D721Med (cell line): ENCODE measurements at regions not wholly inside any gene's neighbourhood (a gene's known extent, or its start where the extent isn't known, plus 50 kb on each side); places are given as distances from the start of the nearest gene placed in this dataset.

Source experiments
- DNase-seq: peaks from one replicate; pipeline ENCODE4 v3.0.0; 2011; ENCODE audit warnings: low spot score; ENCODE audit not compliant: insufficient read length
- FAIRE-seq: peaks from 2 replicates; lab custom pipeline; 2011; peaks lifted over from hg19 to GRCh38; lab: Jason Lieb, UNC
- TF ChIP-seq, protein P1 (sequence below): IDR thresholded peaks from 2 replicates; pipeline ENCODE4 v1.5.1; 2012; ENCODE audit warnings: mild to moderate bottlenecking, control low read depth; ENCODE audit not compliant: insufficient read depth; ENCODE audit errors: missing control alignments

DNA sequence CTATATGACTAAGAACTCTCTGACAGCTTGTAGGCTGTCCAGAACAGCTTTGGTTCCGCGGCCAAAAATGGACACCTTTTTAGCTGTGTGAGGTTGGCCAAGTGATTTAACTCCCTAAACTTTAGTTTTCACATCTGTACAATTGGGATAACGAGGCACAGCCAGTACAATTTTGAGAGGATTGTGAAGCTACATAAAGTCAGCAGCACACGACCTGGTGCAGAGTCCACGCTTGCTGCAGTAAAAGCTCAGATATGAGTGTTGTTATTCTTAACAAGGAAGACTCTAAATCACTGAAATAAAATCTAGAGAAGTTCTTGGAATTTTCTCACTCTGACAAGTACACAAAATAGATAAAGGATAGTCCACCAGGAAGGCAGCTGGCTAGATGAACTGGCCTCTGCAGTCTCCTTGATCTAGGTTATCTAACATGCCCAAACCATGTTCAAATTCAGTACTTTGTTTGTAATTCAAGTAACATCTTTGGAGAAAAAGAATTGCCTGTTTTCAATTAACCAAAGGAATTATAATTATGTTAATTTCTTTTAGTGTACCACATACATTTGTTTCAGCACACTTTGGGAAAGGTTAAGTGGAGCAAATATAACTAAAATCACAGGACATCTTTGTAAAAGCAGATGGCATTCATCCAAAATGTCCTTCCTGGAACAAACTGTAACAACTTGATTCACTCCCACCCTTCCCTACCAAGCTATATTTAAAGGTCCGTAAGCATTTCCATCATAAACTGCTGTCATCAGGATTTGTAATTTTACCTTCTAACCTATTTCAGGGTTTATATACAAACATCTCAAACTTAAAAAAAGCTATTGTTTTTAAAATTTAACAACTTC lies 201.7 kb upstream of the STK17B start:
- DNase-seq, result no peak
- TF ChIP-seq, protein P1, sequence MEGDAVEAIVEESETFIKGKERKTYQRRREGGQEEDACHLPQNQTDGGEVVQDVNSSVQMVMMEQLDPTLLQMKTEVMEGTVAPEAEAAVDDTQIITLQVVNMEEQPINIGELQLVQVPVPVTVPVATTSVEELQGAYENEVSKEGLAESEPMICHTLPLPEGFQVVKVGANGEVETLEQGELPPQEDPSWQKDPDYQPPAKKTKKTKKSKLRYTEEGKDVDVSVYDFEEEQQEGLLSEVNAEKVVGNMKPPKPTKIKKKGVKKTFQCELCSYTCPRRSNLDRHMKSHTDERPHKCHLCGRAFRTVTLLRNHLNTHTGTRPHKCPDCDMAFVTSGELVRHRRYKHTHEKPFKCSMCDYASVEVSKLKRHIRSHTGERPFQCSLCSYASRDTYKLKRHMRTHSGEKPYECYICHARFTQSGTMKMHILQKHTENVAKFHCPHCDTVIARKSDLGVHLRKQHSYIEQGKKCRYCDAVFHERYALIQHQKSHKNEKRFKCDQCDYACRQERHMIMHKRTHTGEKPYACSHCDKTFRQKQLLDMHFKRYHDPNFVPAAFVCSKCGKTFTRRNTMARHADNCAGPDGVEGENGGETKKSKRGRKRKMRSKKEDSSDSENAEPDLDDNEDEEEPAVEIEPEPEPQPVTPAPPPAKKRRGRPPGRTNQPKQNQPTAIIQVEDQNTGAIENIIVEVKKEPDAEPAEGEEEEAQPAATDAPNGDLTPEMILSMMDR, result no peak
- FAIRE-seq, result no peak

DNA sequence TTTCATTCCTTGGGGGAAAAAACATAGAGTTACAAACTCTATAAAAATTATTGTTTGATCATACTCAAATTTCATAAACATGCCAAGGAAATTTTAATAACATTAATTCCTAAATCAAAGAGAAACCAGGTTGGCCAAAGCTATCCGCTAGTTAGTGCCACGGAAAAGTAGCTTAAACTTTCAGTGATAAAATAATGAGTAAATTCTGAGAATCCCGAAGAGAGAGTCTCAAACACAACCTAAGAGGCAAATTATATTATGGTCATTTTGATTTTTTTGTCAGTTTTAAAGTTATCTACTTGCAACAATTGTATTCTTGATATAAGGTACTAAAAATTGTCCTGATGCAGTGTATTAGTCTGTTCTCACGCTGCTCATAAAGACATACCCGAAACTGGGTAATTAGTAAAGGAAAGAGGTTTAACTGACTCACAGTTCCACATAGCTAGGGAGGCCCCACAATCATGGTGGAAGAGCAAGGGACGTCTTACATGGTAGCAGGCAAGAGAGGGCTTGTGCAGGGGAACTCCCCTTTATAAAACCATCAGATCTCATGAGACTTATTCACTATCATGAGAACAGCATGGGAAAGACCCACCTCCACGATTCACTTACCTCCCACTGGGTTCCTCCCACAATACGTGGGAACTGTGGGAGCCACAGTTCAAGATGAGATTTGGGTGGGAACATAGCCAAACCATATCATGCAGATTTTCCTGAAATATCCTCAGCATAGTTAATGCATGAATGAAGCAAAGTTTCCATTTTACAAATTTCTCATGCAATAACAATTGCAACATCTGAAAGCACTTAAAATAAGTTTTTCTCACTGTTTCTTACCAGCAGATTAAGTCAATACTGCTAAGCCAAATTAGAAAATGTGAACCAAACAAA lies 205.9 kb upstream of the STK17B start:
- no peak for DNase-seq
- FAIRE-seq, result no peak
- TF ChIP-seq, protein P1, result no peak

DNA sequence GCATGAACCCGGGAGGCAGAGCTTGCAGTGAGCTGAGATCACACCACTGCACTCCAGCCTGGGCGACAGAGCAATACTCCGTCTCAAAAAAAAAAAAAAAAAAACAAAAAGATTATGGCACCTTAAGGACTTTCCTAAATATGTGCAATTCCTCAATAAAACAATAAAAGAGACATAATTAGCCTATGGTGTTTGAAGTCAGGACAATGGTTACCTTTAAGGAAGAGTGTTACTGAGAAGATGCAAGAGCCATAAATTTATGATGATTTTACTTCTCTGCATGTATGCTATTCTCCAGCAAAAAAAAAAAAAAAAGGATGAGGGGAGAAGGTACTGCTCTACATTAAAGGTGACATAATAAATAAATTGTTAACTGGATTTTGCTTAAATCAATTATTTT lies 208.2 kb upstream of the STK17B start:
- FAIRE-seq (no peak), DNase-seq (no peak)
- TF ChIP-seq, protein P1, result no peak

DNA sequence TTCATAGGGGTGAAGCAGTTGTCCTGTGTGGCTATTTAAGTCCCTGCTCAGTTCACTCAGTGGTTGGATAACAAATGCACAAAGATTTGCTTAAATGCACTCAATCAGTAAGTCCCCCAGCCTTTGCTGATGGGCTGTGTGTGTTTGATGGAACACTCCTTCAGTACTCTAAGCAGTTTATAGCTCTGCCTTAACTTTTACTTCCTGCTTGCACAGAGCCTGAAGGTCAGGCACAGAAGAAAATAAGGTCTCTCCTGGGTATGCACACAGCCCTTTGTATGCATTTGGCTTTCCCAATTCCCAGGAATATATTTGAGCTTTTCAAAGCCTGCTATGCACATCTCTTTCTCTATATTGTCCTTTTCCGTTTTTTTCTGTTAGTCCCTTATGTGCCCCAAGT lies 208.7 kb upstream of the STK17B start:
- no peak for FAIRE-seq
- TF ChIP-seq, protein P1, result no peak
- no peak for DNase-seq

DNA sequence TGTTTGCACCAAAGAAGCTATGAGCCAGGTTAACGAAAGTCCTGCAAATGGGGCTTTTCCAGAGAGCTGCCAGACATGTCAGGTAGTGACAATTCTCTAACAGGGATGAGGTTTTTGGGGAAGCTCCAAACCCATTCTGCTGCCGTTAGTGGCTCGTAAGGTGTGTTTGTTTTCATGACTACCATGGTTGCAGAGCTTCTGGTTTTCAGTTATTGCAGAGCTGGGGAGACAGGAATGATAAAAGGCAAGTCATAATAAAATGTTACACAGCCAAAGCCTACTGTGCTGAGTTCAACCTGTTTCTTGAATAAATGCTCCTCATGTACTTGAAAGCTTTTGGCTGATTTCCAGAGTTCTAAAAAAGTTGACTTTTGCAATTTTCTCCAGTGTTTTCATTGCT lies 209.2 kb upstream of the STK17B start:
- no peak for FAIRE-seq
- TF ChIP-seq, protein P1, result no peak

DNA sequence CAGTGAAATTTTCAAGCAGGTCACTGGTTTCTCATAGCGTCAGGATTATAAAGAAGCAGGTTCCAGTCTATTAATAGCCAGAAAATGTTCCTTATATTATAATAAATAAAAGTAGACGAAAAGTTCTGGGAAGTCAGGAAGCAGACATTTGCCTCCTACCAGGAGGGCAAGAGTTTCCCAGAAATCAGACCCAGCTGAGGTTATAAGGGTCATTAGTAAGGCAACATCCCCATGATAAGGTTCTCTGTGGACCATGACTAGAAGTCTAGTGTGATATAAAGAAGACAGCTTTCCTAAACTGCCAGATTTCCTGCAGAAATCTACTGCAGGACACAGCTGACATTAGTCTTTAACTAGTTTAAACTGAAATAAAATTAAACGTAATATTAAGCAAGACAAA lies 210.1 kb upstream of the STK17B start:
- no peak for DNase-seq
- TF ChIP-seq, protein P1, result no peak
- FAIRE-seq, result no peak

More for the DNA sequence above, 209.2 kb upstream of the STK17B start:
- DNase-seq, result no peak
